GM12878 (cell line): ENCODE measurements at regions not wholly inside any gene's neighbourhood (a gene's known extent, or its start where the extent isn't known, plus 50 kb on each side); places are given as distances from the start of the nearest gene placed in this dataset.

ENCODE experiments used
- ATAC-seq: fragments of 200-7000 bp; cut with Tn5 transposase; 3 replicates; pipeline ENCODE4 v1.9.1; 2020; ENCODE audit warnings: mild to moderate bottlenecking, moderate library complexity
- BruUV-seq: library from RNA; stranded (reverse); fragments of 400-500 nt; replicated peaks from 2 replicates; lab custom pipeline; 2021; lab: Mats Ljungman, UMichigan
- CTCF ChIA-PET: fragments of 300-600 bp; sonication (Branson Sonifier 250); formaldehyde crosslinking; extraction: SDS; loops from one replicate; lab custom pipeline; 2021; ENCODE audit warnings: inconsistent platforms; lab: Yijun Ruan, JAX
- POLR2A ChIA-PET: fragments of 350-600 bp; formaldehyde crosslinking; extraction: SDS; loops from one replicate; lab custom pipeline; 2021; ENCODE audit warnings: inconsistent platforms; lab: Charles Lee
- RAD21 ChIA-PET: fragments of 300-600 bp; sonication (Branson Sonifier 250); formaldehyde crosslinking; loops from one replicate; lab custom pipeline; 2023; ENCODE audit warnings: antibody characterized with exemption; ENCODE audit not compliant: unreplicated experiment; lab: Charles Lee
- SMC1A ChIA-PET: fragments of 300-600 bp; sonication (Branson Sonifier 250); formaldehyde crosslinking; loops from one replicate; lab custom pipeline; 2023; ENCODE audit not compliant: unreplicated experiment, uncharacterized antibody; lab: Charles Lee
- DNase-seq: peaks from one replicate; pipeline ENCODE4 v3.0.0-alpha.2; 2011; ENCODE audit warnings: low read depth, low spot score
- FAIRE-seq: peaks from 3 replicates; lab custom pipeline; 2011; peaks lifted over from hg19 to GRCh38; lab: Jason Lieb, UNC
- H2AFZ ChIP-seq: 2 replicates; pipeline ENCODE4 v1.6.0; 2011; ENCODE audit warnings: low read depth, low read length, control low read depth; ENCODE audit not compliant: control insufficient read depth
- H3K27ac ChIP-seq: 2 replicates; pipeline ENCODE4 v1.5.1; 2011; ENCODE audit warnings: control low read depth; ENCODE audit not compliant: control insufficient read depth, insufficient read depth
- H3K27me3 ChIP-seq, 2 experiments: replicated peaks in 1 of 2; 2 replicates each; pipeline versions ENCODE4 v1.6.0 to v1.6.1; 2011; ENCODE audit warnings: low read length in 1 of 2; ENCODE audit not compliant: control insufficient read depth in 2 of 2, insufficient read depth in 2 of 2
- H3K36me3 ChIP-seq, 2 experiments: 2 replicates each; pipeline ENCODE4 v1.5.1; 2011; ENCODE audit warnings: low read length in 1 of 2; ENCODE audit not compliant: control insufficient read depth in 2 of 2, insufficient read depth in 2 of 2
- H3K4me1 ChIP-seq: 2 replicates; pipeline ENCODE4 v1.6.1; 2011; ENCODE audit warnings: mild to moderate bottlenecking, low read length, moderate library complexity, mixed read lengths; ENCODE audit not compliant: control insufficient read depth, insufficient read depth
- H3K4me2 ChIP-seq: 2 replicates; pipeline ENCODE4 v1.6.0; 2011; ENCODE audit warnings: control low read depth; ENCODE audit not compliant: control insufficient read depth, insufficient read depth
- H3K4me3 ChIP-seq: fragments of 200-600 bp; sonication (generic); 2 replicates; pipeline ENCODE4 v1.5.1; 2016
- H3K79me2 ChIP-seq: 2 replicates; pipeline ENCODE4 v1.6.0; 2011; ENCODE audit warnings: low read length; ENCODE audit not compliant: control insufficient read depth, insufficient read depth
- H3K9ac ChIP-seq: 2 replicates; pipeline ENCODE4 v1.8.0; 2011; ENCODE audit warnings: low read length, control low read depth, mixed read lengths; ENCODE audit not compliant: control insufficient read depth, insufficient read depth
- H3K9me3 ChIP-seq: replicated peaks from 3 replicates; pipeline ENCODE4 v1.5.1; 2011; ENCODE audit warnings: mild to moderate bottlenecking, low read length; ENCODE audit not compliant: control insufficient read depth, insufficient read depth
- H4K20me1 ChIP-seq: 2 replicates; pipeline ENCODE4 v1.6.0; 2011; ENCODE audit not compliant: control insufficient read depth, insufficient read depth
- CBFB ChIP-seq: IDR thresholded peaks from 2 replicates; pipeline ENCODE4 v1.6.1; 2016; ENCODE audit warnings: antibody characterized with exemption, low read depth
- CHD1 ChIP-seq: IDR thresholded peaks from 2 replicates; pipeline ENCODE4 v1.6.1; 2012; ENCODE audit warnings: low read depth, low read length, improper control_type of control experiment
- GABPA ChIP-seq: IDR thresholded peaks from 2 replicates; pipeline ENCODE4 v1.6.1; 2014; ENCODE audit warnings: antibody characterized with exemption, low read depth, mild to moderate bottlenecking, inconsistent platforms
- KDM1A ChIP-seq: fragments of 200-600 bp; sonication (generic); IDR thresholded peaks from 2 replicates; pipeline ENCODE4 v1.6.1; 2016; ENCODE audit warnings: borderline replicate concordance
- MYC ChIP-seq: IDR thresholded peaks from 2 replicates; pipeline ENCODE4 v1.6.1; 2011; ENCODE audit warnings: mild to moderate bottlenecking, low read length, moderate library complexity, inconsistent platforms; ENCODE audit not compliant: insufficient read depth, insufficient replicate concordance, insufficient read length, severe bottlenecking
- NKRF ChIP-seq: fragments of 450-650 bp; conservative IDR thresholded peaks from 2 replicates; pipeline ENCODE4 v1.6.1; 2017; ENCODE audit warnings: mild to moderate bottlenecking, moderate library complexity
- NR2C2 ChIP-seq: IDR thresholded peaks from 2 replicates; pipeline ENCODE4 v1.6.1; 2011; ENCODE audit warnings: borderline replicate concordance, low read depth; ENCODE audit not compliant: control insufficient read depth, insufficient read length
- NR2F1 ChIP-seq: fragments of 450-650 bp; conservative IDR thresholded peaks from 2 replicates; pipeline ENCODE4 v1.6.1; 2017; ENCODE audit warnings: mild to moderate bottlenecking
- SP1 ChIP-seq: IDR thresholded peaks from one replicate; pipeline ENCODE4 v1.6.1; 2011; ENCODE audit warnings: low read depth, low read length
- SREBF1 ChIP-seq: IDR thresholded peaks from 2 replicates; pipeline ENCODE4 v1.6.1; 2012; ENCODE audit warnings: mild to moderate bottlenecking, low read length
- SRF ChIP-seq, 2 experiments: IDR thresholded peaks; 2 replicates each; pipeline ENCODE4 v1.6.1; 2011; ENCODE audit warnings: low read depth in 2 of 2, low read length in 2 of 2, mild to moderate bottlenecking in 1 of 2, moderate library complexity in 1 of 2
- TCF12 ChIP-seq: IDR thresholded peaks from 2 replicates; pipeline ENCODE4 v1.6.1; 2011; ENCODE audit warnings: low read depth, mild to moderate bottlenecking, low read length
- USF2 ChIP-seq: IDR thresholded peaks from 2 replicates; pipeline ENCODE4 v1.6.1; 2011; ENCODE audit warnings: low read depth, low read length, improper control_type of control experiment, borderline replicate concordance
- YBX1 ChIP-seq: fragments of 450-650 bp; IDR thresholded peaks from 2 replicates; pipeline ENCODE4 v1.6.1; 2016; ENCODE audit warnings: antibody characterized with exemption
- YY1 ChIP-seq: IDR thresholded peaks from 2 replicates; pipeline ENCODE4 v1.6.1; 2011; ENCODE audit warnings: low read depth, mild to moderate bottlenecking, low read length
- ZNF274 ChIP-seq: IDR thresholded peaks from one replicate; pipeline ENCODE4 v1.8.0; 2011; ENCODE audit not compliant: insufficient read length, insufficient read depth
- WGBS: methylation state at CpG from one replicate; pipeline ENCODE4 v1.1.6; 2016; ENCODE audit warnings: low lambda C conversion rate; ENCODE audit not compliant: insufficient replicate concordance, insufficient coverage; ENCODE audit errors: missing lambda C conversion rate; 5-methylcytosine and 5-hydroxymethylcytosine counted together
- in situ Hi-C: fragments of 300-500 bp; cut with MboI; formaldehyde crosslinking; loops from 9 replicates; pipeline ENCODE4 v1.14.3; 2018; ENCODE audit warnings: mixed read lengths
- intact Hi-C: fragments of 100-400 bp; cut with micrococcal nuclease; formaldehyde crosslinking; loops from one replicate; pipeline ENCODE4 v1.14.2; 2022; ENCODE audit not compliant: unreplicated experiment
- TF ChIP-seq, protein P1 (sequence below): fragments of 450-650 bp; IDR thresholded peaks from 2 replicates; pipeline ENCODE4 v1.6.1; 2017; ENCODE audit warnings: low read depth, mild to moderate bottlenecking, moderate library complexity
- TF ChIP-seq, protein P2 (sequence below): IDR thresholded peaks from 2 replicates; pipeline ENCODE4 v1.6.1; 2012; ENCODE audit warnings: low read depth, low read length, improper control_type of control experiment

DNA sequence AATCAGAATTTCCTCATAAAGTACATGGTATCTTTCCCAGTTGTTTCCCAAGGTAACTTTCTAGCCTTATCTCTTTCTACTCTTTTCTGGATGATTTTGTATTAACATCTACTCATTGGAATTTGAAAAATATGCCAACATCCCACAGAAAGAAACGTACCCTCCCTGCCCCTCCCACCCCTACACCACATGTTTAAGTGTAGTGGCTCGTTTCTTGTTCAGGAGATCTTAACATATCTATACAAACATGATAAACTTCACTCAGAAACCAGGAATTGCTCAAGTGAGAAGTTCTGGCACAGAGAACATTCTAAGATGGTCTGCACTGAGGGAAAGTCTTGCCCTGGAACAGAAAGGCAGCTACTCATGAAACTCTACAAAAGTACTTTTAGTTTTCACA lies 404.7 kb downstream of the SOX2 start:
- intact Hi-C loops: no loop called here
- Histone ChIP-seq H3K79me2 (no peaks in the 10 kb centered on the region), H3K4me2 (no peak overlapping the region), H3K27ac (no peak overlapping the region), H3K27me3 (no peaks in the 10 kb centered on the region)
- POLR2A ChIA-PET: no interaction called here
- DNase-seq (no peak), ATAC-seq (no peak), FAIRE-seq (no peak)
- RAD21 ChIA-PET: no interaction called here
- 0% methylated on average over 2 of the region's 2 CpGs for WGBS
- TF ChIP-seq YBX1 (no peak), GABPA (no peak), SRF (IDR thresholded peaks at IDR 0.05; ENCODE audit: low read depth in 2 of 2, low read length in 2 of 2) (no peak), MYC (no peak), YY1 (no peak), TCF12 (no peak), SREBF1 (no peak), CBFB (no peak), NR2C2 (no peak), CHD1 (no peak), KDM1A (no peak), ZNF274 (no peak), SP1 (no peak), USF2 (no peak), NR2F1 (no peak), NKRF (no peak)
- TF ChIP-seq, protein P1, sequence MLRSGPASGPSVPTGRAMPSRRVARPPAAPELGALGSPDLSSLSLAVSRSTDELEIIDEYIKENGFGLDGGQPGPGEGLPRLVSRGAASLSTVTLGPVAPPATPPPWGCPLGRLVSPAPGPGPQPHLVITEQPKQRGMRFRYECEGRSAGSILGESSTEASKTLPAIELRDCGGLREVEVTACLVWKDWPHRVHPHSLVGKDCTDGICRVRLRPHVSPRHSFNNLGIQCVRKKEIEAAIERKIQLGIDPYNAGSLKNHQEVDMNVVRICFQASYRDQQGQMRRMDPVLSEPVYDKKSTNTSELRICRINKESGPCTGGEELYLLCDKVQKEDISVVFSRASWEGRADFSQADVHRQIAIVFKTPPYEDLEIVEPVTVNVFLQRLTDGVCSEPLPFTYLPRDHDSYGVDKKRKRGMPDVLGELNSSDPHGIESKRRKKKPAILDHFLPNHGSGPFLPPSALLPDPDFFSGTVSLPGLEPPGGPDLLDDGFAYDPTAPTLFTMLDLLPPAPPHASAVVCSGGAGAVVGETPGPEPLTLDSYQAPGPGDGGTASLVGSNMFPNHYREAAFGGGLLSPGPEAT: no peak
- TF ChIP-seq, protein P2, sequence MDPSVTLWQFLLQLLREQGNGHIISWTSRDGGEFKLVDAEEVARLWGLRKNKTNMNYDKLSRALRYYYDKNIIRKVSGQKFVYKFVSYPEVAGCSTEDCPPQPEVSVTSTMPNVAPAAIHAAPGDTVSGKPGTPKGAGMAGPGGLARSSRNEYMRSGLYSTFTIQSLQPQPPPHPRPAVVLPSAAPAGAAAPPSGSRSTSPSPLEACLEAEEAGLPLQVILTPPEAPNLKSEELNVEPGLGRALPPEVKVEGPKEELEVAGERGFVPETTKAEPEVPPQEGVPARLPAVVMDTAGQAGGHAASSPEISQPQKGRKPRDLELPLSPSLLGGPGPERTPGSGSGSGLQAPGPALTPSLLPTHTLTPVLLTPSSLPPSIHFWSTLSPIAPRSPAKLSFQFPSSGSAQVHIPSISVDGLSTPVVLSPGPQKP: no peak
- TF ChIP-seq, all 136 proteins: peak for 0
- no peak overlapping the region for H2AFZ ChIP-seq
- BruUV-seq: no TSS peak
- no peak overlapping the region for H3K4me3 ChIP-seq
- in situ Hi-C loops: no loop called here
- no peak overlapping the region for H3K9ac ChIP-seq
- CTCF ChIA-PET: no interaction called here
- no peaks in the 10 kb centered on the region for H3K36me3 ChIP-seq
- H4K20me1 ChIP-seq: no peaks in the 10 kb centered on the region
- H3K4me1 ChIP-seq: no peaks in the 10 kb centered on the region
- SMC1A ChIA-PET: no interaction called here
- no peaks in the 10 kb centered on the region for H3K9me3 ChIP-seq
